Effector memory CD8-positive, alpha-beta T cell (primary cell): ENCODE measurements at regions not wholly inside any gene's neighbourhood (a gene's known extent, or its start where the extent isn't known, plus 50 kb on each side); places are given as distances from the start of the nearest gene placed in this dataset.
"Not testable (repeated sequence)": the region's sequence is repeated elsewhere in the genome, so short reads cannot be mapped to it uniquely, and the experiment has no call there.

Experiments used
- ATAC-seq: fragments of 150-1000 bp; cut with Tn5 transposase; replicated peaks from 2 replicates; pipeline ENCODE4 v1.10.0; 2021; ENCODE audit warnings: mild to moderate bottlenecking, moderate library complexity
- DNase-seq, 3 experiments: peaks; one replicate each; pipeline ENCODE4 v3.0.0; 2021
- H3K27ac Mint-ChIP-seq, 2 donors: one replicate each; pipeline ENCODE4 v1.8.0; 2022; ENCODE audit warnings: mild to moderate bottlenecking in 2 of 2, mixed read lengths in 2 of 2, moderate library complexity in 2 of 2
- H3K27me3 Mint-ChIP-seq, 2 donors: one replicate each; pipeline ENCODE4 v1.8.0; 2022; ENCODE audit warnings: mixed read lengths in 2 of 2
- H3K36me3 Mint-ChIP-seq: one replicate; pipeline ENCODE4 v1.8.0; 2022; ENCODE audit warnings: mild to moderate bottlenecking, moderate library complexity, mixed read lengths; ENCODE audit not compliant: insufficient read depth
- H3K4me1 Mint-ChIP-seq, 2 donors: one replicate each; pipeline ENCODE4 v1.8.0; 2022; ENCODE audit warnings: low read depth in 2 of 2, mixed read lengths in 2 of 2
- H3K4me3 Mint-ChIP-seq, 2 donors: one replicate each; pipeline ENCODE4 v1.8.0; 2022; ENCODE audit warnings: mild to moderate bottlenecking in 2 of 2, mixed read lengths in 2 of 2, moderate library complexity in 2 of 2
- H3K9me3 Mint-ChIP-seq, 2 donors: one replicate each; pipeline ENCODE4 v1.8.0; 2022; ENCODE audit warnings: mixed read lengths in 2 of 2

DNA sequence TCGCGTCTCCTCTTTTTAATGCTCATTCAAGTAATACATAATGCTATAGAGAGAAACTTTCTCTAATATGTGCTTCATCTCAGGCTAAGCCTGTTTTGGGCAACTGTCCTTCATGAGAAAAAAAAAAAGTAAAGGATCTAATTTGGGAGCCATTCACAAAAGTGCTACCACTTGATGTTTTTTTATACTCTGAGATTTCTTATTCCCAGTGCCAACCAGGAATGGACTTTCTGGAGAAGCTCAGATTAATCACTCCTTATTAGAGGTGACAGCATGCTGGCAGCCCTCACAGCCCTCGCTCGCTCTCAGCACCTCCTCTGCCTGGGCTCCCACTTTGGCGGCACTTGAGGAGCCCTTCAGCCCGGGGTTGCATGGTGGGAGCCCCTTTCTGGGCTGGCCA is 51.9 kb upstream of the CLEC6A start:
- H3K4me1 Mint-ChIP-seq, H3K36me3 Mint-ChIP-seq, DNase-seq, H3K27ac Mint-ChIP-seq, H3K9me3 Mint-ChIP-seq, H3K4me3 Mint-ChIP-seq, ATAC-seq: not testable (repeated sequence)
- peaks cover 10 to 28% of the 10 kb centered on the region in 2 donors for H3K27me3 Mint-ChIP-seq

DNA sequence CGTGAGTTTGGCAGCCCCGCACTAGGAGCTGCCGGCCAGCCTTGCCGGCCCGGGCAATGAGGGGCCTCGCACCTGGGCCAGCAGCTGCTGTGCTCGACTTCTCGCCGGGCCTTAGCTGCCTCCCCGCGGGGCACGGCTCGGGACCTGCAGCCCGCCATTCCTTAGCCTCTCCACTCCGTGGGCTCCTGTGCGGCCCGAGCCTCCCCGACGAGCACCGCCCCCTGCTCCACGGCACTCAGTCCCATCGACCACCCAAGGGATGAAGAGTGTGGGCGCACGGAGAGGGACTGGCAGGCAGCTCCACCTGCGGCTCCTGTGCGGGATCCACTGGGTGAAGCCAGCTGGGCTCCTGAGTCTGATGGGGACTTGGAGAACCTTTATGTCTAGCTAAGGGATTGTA is 51.4 kb upstream of the CLEC6A start:
- not testable (repeated sequence) for H3K27ac Mint-ChIP-seq, H3K36me3 Mint-ChIP-seq, H3K9me3 Mint-ChIP-seq, H3K4me3 Mint-ChIP-seq, ATAC-seq, DNase-seq, H3K4me1 Mint-ChIP-seq
- H3K27me3 Mint-ChIP-seq = peaks cover 9 to 28% of the 10 kb centered on the region in 2 donors
